ENCODE measurements at regions not wholly inside any gene's neighbourhood (a gene's known extent, or its start where the extent isn't known, plus 50 kb on each side); places are given as distances from the start of the nearest gene placed in this dataset.

DNA sequence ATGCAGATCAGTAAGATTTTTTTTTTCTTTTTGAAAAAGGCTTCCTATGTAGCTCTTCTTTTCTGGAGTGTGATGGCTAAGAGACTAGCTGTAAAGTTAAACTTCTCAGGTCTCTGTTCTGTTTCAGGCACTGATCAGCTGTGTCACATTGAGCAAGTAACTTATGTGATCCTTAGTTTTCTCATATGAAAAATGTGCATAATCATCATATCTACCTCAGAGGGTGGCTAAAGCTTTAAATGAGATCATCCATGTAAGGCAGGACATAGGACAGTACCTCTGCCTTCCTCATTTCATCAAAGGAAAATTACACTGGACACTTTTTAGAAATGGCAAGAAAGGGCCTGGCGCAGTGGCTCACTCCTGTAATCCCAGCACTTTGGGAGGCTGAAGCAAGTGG is 235.9 kb upstream of the TYRP1 start:
- TF ChIP-seq POLR2AphosphoS5 (IDR thresholded peaks at IDR 0.05; ENCODE audit: insufficient read depth, low read depth, low read length) = no peak
- TF ChIP-seq FOS (IDR thresholded peaks at IDR 0.05; ENCODE audit: borderline replicate concordance, insufficient read depth, low read length) = no peak
- TF ChIP-seq EZH2 (IDR thresholded peaks at IDR 0.05; ENCODE audit: borderline replicate concordance, low read depth, low read length, severe bottlenecking) = no peak
- TF ChIP-seq POLR2A (IDR thresholded peaks at IDR 0.05; ENCODE audit: low read depth, low read length) = no peak
- TF ChIP-seq, protein P1, sequence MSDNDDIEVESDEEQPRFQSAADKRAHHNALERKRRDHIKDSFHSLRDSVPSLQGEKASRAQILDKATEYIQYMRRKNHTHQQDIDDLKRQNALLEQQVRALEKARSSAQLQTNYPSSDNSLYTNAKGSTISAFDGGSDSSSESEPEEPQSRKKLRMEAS (IDR thresholded peaks at IDR 0.05; ENCODE audit: insufficient read depth, insufficient read length) = no peak
- no peak for TF ChIP-seq JUN (IDR thresholded peaks at IDR 0.05; ENCODE audit: borderline replicate concordance, insufficient read depth, insufficient read length, low read depth)
- no peak for TF ChIP-seq GATA2 (IDR thresholded peaks at IDR 0.05; ENCODE audit: insufficient read depth, insufficient read length, low read depth, low read length)
- TF ChIP-seq MYC (IDR thresholded peaks at IDR 0.05; ENCODE audit: low read depth, low read length) = no peak
- TF ChIP-seq, protein P2, sequence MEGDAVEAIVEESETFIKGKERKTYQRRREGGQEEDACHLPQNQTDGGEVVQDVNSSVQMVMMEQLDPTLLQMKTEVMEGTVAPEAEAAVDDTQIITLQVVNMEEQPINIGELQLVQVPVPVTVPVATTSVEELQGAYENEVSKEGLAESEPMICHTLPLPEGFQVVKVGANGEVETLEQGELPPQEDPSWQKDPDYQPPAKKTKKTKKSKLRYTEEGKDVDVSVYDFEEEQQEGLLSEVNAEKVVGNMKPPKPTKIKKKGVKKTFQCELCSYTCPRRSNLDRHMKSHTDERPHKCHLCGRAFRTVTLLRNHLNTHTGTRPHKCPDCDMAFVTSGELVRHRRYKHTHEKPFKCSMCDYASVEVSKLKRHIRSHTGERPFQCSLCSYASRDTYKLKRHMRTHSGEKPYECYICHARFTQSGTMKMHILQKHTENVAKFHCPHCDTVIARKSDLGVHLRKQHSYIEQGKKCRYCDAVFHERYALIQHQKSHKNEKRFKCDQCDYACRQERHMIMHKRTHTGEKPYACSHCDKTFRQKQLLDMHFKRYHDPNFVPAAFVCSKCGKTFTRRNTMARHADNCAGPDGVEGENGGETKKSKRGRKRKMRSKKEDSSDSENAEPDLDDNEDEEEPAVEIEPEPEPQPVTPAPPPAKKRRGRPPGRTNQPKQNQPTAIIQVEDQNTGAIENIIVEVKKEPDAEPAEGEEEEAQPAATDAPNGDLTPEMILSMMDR (IDR thresholded peaks at IDR 0.05; ENCODE audit: extremely low read depth in 1 of 2, insufficient read depth in 1 of 2, low read depth in 1 of 2, low read length in 2 of 2) = no peak
- Histone ChIP-seq H3K4me1 (ENCODE audit: control insufficient read depth, extremely low read depth, insufficient read depth, low read length) (no peaks in the 10 kb centered on the region), H3K27ac (ENCODE audit: insufficient read depth, low read depth, low read length) (no peak overlapping the region), H3K4me2 (ENCODE audit: insufficient read depth, low read length) (no peak overlapping the region), H3K27me3 (ENCODE audit: control insufficient read depth in 2 of 2, insufficient read depth in 2 of 2, low read length in 2 of 2) (no peaks in the 10 kb centered on the region), H3K4me3 (replicated peaks in 1 of 3; ENCODE audit: insufficient read depth in 1 of 3, low read depth in 1 of 3, low read length in 3 of 3) (no peak overlapping the region), H3K79me2 (ENCODE audit: control insufficient read depth, insufficient read depth, low read length) (no peaks in the 10 kb centered on the region), H2AFZ (ENCODE audit: low read depth, low read length) (no peak overlapping the region), H4K20me1 (replicated peaks; ENCODE audit: control insufficient read depth, extremely low read depth, insufficient read depth, low read length) (no peaks in the 10 kb centered on the region), H3K9ac (replicated peaks; ENCODE audit: extremely low read depth, insufficient read depth, low read length) (no peak overlapping the region), H3K9me3 (replicated peaks; ENCODE audit: control insufficient read depth, insufficient read depth, low read length) (no peaks in the 10 kb centered on the region), H3K9me1 (replicated peaks; ENCODE audit: control insufficient read depth, extremely low read depth, insufficient read depth, low read length) (no peaks in the 10 kb centered on the region), H3K36me3 (ENCODE audit: control insufficient read depth in 2 of 2, extremely low read depth in 1 of 2, insufficient read depth in 2 of 2, low read length in 2 of 2) (no peaks in the 10 kb centered on the region)
- intact Hi-C loops (cut with micrococcal nuclease) = no loop called here
- ChIA-PET CTCF (interaction anchor here (0.9 to 1.5 kb wide), 2 partner anchors 7 to 9 kb away, joined by 5 read pairs; no protein-coding TSS in a partner anchor), POLR2A (no interaction called here)
- dilution Hi-C loops (cut with MboI; ENCODE audit: extremely low pct_ligation_motif_present, low sequenced_read_pairs) = no loop called here
- no peak for DNase-seq (ENCODE audit: low read depth, low spot score)
- FAIRE-seq = no peak
- no TSS peak for BruUV-seq (replicated peaks)
